Ecto neural progenitor cell (in vitro differentiated cells): ENCODE measurements at regions not wholly inside any gene's neighbourhood (a gene's known extent, or its start where the extent isn't known, plus 50 kb on each side); places are given as distances from the start of the nearest gene placed in this dataset.

Experiments
- DNase-seq: peaks from one replicate; pipeline ENCODE4 v3.0.0-alpha.2; 2018; ENCODE audit warnings: low spot score

DNA sequence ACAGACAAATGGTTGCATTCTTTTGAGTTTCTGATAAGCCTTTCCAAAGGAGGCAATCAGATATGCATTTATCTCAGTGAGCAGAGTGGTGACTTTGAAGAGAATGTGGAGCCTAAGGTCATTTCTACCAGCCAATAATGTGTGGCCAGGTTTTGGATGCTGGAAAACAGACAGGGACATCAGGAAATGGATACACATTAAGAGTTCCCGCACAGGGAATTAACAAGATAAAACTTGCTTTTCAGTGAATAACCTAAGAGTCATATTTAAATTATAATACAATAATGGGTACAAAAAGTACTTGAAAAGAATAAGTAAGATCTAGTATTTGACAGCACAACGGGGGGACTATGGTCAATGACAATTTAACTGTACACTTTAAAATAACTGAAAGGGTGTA is 492.3 kb upstream of the FAM241A start:
- no peak for DNase-seq

GRCh38 chr4:111662496-111662895 is 482.8 kb upstream of the FAM241A start:
- no peak for DNase-seq

- DNase-seq = no peak
These were observed 480.8 kb upstream of the FAM241A start for GRCh38 chr4:111664308-111664945.

- no peak for DNase-seq
These were observed 478.4 kb upstream of the FAM241A start for GRCh38 chr4:111666826-111667360.

- DNase-seq = no peak
These were observed 473.5 kb upstream of the FAM241A start for GRCh38 chr4:111671756-111672155.

GRCh38 chr4:111675746-111676145 is 469.5 kb upstream of the FAM241A start:
- no peak for DNase-seq

DNA sequence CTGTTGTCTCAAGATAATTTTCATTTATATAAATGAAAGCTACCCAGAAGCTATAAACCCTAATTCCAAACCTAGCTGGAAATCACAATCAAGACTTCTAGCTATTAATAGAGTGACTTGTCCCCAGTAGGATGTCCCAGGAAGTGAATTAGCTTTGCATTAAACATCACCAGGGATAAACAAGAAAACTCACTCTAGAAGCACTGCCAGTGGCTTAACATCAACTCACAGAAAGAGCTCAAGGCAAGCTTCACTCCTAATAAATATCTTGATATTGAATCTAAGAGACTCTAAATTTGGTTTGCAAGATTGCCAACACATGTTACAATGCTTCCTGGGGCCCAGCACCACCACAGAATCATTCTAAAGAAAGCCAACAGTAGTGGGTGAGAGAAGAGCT is 468.7 kb upstream of the FAM241A start:
- no peak for DNase-seq

DNA sequence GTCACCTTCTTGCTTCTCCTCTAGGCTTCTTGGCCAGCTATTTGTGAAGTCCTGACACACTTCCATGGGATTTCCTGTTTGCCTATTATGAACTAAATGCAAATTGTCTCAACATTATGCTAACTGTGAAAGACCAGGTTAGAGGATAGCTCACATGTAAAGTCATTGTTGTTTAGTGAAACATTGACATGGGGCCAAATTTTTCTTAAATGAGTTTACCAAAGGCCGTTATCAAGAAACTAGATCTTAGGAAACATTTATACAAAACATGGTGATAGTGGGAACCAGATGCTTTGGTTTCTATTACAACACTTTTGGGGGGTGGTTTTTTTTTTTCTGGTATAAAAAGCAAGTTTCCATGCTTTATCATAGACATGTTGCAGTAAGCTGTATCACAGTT is 466.8 kb upstream of the FAM241A start:
- DNase-seq = no peak

DNA sequence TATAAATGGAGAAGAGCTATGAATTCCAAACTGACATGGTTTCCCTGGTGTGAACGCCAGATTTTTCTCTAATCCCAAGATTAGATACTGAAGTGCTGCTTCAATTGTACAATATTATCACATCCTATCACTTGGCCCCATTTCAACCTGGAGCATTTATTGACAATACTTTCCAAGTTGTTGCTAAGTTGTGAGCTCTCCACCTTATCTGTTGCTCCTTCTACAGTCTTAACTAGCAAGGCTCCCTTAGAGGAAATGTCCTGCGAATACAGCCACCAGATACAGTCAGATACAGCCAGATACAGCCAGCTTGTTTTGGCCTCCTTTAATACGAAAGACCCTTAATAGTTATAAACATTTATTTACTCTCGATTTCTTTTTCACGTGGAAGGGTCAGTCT is 466.3 kb upstream of the FAM241A start:
- no peak for DNase-seq

- no peak for DNase-seq
These were observed 464.0 kb upstream of the FAM241A start for GRCh38 chr4:111681270-111681669.

DNA sequence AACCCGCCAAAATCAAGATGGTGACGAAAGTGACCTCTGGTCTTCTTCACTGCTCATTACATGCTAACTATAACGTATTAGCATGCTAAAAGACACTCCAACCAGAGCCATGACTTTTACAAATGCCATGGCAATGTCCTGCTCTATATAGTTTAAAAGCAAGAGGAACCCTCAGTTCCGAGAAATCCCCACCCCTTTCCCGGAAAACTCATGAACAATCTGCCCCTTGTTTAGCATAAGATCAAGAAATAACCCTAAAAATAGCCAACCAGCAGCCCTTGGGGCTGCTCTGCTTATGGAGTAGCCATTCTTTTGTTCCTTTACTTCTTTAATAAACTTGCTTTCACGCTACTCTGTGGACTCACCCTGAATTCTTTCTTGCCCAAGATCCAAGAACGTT is 463.5 kb upstream of the FAM241A start:
- DNase-seq = no peak

GRCh38 chr4:111685205-111685604 is 460.0 kb upstream of the FAM241A start:
- DNase-seq = no peak

- DNase-seq = no peak
These were observed 456.0 kb upstream of the FAM241A start for GRCh38 chr4:111689214-111689613.

- DNase-seq = no peak
These were observed 455.5 kb upstream of the FAM241A start for GRCh38 chr4:111689731-111690130.

GRCh38 chr4:111693758-111694157 is 451.5 kb upstream of the FAM241A start:
- DNase-seq = no peak

GRCh38 chr4:111695677-111696076 is 449.6 kb upstream of the FAM241A start:
- DNase-seq = no peak

DNA sequence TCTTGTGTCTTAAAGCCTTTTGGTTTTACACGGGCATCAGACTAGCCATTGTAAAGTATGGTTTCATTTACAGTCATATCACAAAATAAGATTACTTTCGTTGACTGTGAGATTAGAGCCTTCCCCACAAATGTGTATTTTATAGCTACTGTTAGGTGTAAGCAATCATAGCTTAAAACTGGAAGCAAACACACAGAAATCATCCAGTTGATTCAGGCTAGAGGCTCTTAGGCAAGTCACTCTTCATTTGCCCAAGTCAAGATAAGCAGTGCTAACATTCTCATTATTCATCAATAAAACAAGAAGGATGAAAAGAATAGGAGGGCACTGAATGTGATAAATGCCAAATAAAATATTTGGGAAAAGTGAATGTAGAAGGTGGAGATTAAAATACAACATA is 448.7 kb upstream of the FAM241A start:
- no peak for DNase-seq

- no peak for DNase-seq
These were observed 447.9 kb upstream of the FAM241A start for GRCh38 chr4:111697176-111697942.

- no peak for DNase-seq
These were observed 446.9 kb upstream of the FAM241A start for GRCh38 chr4:111698361-111698760.

DNA sequence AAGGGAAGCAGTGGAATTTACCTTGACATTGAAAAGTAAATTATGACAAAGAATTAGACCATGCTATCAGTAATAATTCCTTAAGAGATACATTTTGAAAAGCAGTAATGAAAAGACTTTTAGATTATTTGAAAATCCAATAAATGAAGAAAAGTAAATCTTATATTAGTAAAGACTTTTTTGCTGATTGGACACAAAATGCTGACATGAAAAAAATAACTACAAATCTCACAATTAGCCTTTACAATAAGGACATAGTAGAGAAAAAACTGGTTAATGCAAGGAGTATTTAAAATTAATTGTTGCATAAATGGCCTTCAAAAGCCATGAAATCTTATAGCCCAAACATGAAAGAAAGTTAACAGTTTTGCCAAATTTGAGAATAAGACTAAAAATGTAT is 446.1 kb upstream of the FAM241A start:
- no peak for DNase-seq

GRCh38 chr4:111701102-111701501 is 444.2 kb upstream of the FAM241A start:
- no peak for DNase-seq

- DNase-seq = no peak
These were observed 437.8 kb upstream of the FAM241A start for GRCh38 chr4:111707491-111707890.

DNA sequence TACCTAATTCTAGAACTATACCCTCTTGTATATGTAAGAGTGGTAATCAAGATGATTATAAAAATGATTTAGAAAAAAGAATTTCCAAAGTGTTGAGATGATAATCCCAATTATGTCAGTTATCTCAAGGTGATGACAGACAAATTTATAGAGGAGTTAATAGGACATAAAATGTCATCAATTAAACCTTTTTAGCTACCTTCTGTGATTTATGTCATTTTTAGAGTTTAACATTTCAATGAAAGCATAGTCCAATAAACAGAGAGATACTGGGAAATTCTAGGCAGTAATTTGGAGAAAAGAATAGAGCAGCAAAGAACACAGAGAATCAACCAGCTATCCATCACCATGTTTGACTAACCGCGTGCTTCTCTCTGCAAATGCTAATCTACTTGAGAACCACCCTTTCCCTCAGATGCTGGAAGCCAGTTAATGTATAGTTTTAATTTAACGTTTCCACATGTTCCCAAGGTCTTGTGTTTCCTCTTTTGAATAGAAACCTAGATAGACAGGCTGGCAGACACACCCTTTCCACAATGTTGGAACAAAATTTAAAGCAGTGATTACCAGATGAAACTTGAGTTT is 433.1 kb upstream of the FAM241A start:
- DNase-seq = no peak
